ENCODE measurements at regions not wholly inside any gene's neighbourhood (a gene's known extent, or its start where the extent isn't known, plus 50 kb on each side); places are given as distances from the start of the nearest gene placed in this dataset.

- no peaks in the 10 kb centered on the region for H3K9me3 ChIP-seq (ENCODE audit: insufficient read depth, low read depth, low read length)
- H3K27ac ChIP-seq (ENCODE audit: low read depth, low read length), result no peak overlapping the region
- peaks cover 15% of the 10 kb centered on the region for H3K27me3 ChIP-seq (ENCODE audit: insufficient read depth, low read length)
- H3K4me3 ChIP-seq (ENCODE audit: low read length), result no peak overlapping the region
- H3K36me3 ChIP-seq (ENCODE audit: insufficient read depth, low read length), result no peaks in the 10 kb centered on the region
- H3K4me1 ChIP-seq (ENCODE audit: insufficient read depth, low read length), result no peaks in the 10 kb centered on the region
- H3K9ac ChIP-seq (ENCODE audit: low read depth, low read length), result no peak overlapping the region
- WGBS, result 71% methylated on average over 10 of the region's 12 CpGs
These were observed 154.9 kb downstream of the ASCL4 start for GRCh38 chr12:107929436-107929835.

GRCh38 chr12:107931761-107932160, 157.3 kb downstream of the ASCL4 start:
- no peak overlapping the region for H3K4me3 ChIP-seq (ENCODE audit: low read length)
- no peaks in the 10 kb centered on the region for H3K4me1 ChIP-seq (ENCODE audit: insufficient read depth, low read length)
- 93% methylated on average over 5 of the region's 5 CpGs for WGBS
- H3K9ac ChIP-seq (ENCODE audit: low read depth, low read length), result no peak overlapping the region
- H3K9me3 ChIP-seq (ENCODE audit: insufficient read depth, low read depth, low read length), result no peaks in the 10 kb centered on the region
- no peak overlapping the region for H3K27ac ChIP-seq (ENCODE audit: low read depth, low read length)
- H3K27me3 ChIP-seq (ENCODE audit: insufficient read depth, low read length), result peaks cover 15% of the 10 kb centered on the region
- H3K36me3 ChIP-seq (ENCODE audit: insufficient read depth, low read length), result no peaks in the 10 kb centered on the region

DNA sequence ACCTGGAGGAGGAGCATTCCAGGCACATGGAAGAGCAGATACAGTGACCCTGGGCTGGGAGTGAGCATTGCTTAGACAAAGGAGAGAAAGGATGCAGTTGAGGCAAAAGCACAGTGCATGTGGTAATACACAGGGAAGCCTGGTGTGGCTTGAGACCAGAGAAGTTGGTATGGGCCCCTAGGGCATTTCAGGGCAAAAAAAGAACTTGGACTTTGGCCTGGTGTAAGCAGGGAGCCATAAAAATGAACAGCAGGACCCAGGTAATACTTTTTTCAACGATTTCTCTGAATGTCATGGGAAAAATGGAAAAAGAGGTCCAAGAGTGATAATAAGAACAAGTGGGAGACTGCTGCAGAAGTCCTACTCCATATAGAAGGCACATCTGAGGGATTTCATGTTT, 163.9 kb downstream of the ASCL4 start:
- Histone ChIP-seq H3K9me3 (ENCODE audit: insufficient read depth, low read depth, low read length) (0 out of 2 replicates have a peak, but pooled peaks cover 4% of the 10 kb centered on the region), H3K27ac (ENCODE audit: low read depth, low read length) (no peak overlapping the region), H3K4me1 (ENCODE audit: insufficient read depth, low read length) (peaks cover 4% of the 10 kb centered on the region; the same call in 1 of the 2 replicates), H3K4me3 (ENCODE audit: low read length) (no peak overlapping the region), H3K36me3 (ENCODE audit: insufficient read depth, low read length) (no peaks in the 10 kb centered on the region), H3K27me3 (ENCODE audit: insufficient read depth, low read length) (no peaks in the 10 kb centered on the region; the same call in 1 of the 2 replicates), H3K9ac (ENCODE audit: low read depth, low read length) (no peak overlapping the region)
- WGBS, result 85% methylated on average over 1 of the region's 1 CpG

DNA sequence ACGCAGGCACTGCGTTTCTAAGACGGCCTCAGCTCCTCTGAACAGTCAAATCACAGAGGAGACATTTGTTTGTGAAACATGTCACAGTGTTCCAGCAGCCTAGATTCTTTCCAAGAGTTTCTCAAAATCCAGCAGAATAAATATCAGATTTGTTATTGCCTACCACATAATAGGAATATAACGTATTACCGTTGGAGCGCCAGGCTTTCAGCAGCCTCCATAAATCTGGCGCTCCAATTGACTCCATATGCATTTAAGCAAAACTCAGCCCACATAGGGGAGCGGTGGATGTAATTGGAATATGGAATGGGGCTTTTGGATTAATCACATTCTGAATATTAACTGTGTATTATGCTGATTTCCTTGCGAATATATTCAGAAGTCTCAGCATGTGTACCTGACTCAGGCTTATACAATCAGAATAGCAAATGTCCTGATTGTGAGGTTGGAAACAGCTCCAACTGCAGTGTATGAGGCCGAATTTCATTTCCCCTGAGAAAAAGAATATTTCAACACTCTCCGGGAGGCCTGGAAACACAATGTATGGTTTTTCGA, 174.0 kb downstream of the ASCL4 start:
- no peak overlapping the region for H3K27ac ChIP-seq (ENCODE audit: low read depth, low read length)
- H3K9ac ChIP-seq (ENCODE audit: low read depth, low read length), result no peak overlapping the region
- H3K4me1 ChIP-seq (ENCODE audit: insufficient read depth, low read length), result no peaks in the 10 kb centered on the region
- no peak overlapping the region for H3K4me3 ChIP-seq (ENCODE audit: low read length)
- H3K27me3 ChIP-seq (ENCODE audit: insufficient read depth, low read length), result no peaks in the 10 kb centered on the region; the same call in 1 of the 2 replicates
- H3K9me3 ChIP-seq (ENCODE audit: insufficient read depth, low read depth, low read length), result no peaks in the 10 kb centered on the region
- H3K36me3 ChIP-seq (ENCODE audit: insufficient read depth, low read length), result no peaks in the 10 kb centered on the region
- 89% methylated on average over 11 of the region's 12 CpGs for WGBS

DNA sequence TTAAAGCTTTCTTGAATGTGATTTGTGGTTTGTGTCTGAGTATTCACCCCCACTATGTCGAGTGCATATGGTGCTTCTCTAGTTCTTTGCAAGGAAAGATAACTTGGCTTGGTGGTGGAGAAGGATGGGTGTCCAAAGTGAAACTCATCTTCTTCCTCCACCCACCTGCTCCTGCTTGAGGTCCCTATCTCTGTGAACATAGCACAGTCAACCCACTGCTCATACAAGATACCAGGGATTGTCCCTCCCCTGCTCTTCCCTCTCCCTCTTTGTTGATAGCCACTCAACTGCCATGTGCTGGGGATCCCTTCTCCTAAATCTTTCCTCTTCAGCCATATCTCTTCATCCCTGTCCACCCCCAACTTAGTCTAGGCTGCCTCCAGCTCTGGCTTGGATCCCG, 176.5 kb downstream of the ASCL4 start:
- no peaks in the 10 kb centered on the region for H3K36me3 ChIP-seq (ENCODE audit: insufficient read depth, low read length)
- H3K4me1 ChIP-seq (ENCODE audit: insufficient read depth, low read length), result no peaks in the 10 kb centered on the region
- no peak overlapping the region for H3K9ac ChIP-seq (ENCODE audit: low read depth, low read length)
- H3K27me3 ChIP-seq (ENCODE audit: insufficient read depth, low read length), result no peaks in the 10 kb centered on the region; the same call in 1 of the 2 replicates
- 76% methylated on average over 2 of the region's 2 CpGs for whole genome bisulfite sequencing
- H3K27ac ChIP-seq (ENCODE audit: low read depth, low read length), result no peak overlapping the region
- H3K4me3 ChIP-seq (ENCODE audit: low read length), result no peak overlapping the region
- H3K9me3 ChIP-seq (ENCODE audit: insufficient read depth, low read depth, low read length), result no peaks in the 10 kb centered on the region

DNA sequence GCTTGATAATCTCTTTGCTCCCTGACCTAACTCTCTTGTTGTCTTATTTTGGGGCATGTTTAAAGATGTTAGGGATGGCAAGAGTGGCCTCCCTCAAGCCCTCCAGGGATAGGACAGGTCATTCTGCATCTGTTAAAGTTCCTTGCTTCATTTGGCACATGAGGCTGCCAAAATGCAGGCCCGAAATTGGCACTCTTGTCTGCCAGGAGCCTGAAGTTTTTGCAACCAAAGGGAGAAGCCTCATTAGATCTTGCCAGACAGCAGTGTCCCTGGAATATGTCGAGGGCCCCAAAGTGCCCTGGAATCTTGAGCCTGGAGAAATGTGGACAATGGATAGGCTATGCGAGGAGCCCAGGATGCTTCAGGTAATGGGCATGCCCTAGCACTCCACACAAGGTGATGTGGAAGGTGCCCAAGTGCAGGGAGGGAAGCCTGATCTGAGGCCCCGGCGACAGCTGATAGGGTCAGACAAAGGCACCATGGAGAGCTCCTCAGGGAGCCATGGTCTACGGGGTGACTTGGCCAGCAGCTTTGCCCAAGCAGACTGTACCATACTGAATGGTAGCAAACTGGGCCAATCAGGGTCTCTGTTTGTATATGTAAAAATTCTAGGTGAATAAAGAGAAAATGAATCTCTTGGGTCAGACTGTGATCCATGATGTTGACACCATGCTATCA, 173.0 kb upstream of the WSCD2 start:
- Histone ChIP-seq H3K9me3 (ENCODE audit: insufficient read depth, low read depth, low read length) (no peaks in the 10 kb centered on the region), H3K27me3 (ENCODE audit: insufficient read depth, low read length) (peaks cover 4% of the 10 kb centered on the region; the same call in 1 of the 2 replicates), H3K4me1 (ENCODE audit: insufficient read depth, low read length) (no peaks in the 10 kb centered on the region), H3K36me3 (ENCODE audit: insufficient read depth, low read length) (no peaks in the 10 kb centered on the region), H3K4me3 (ENCODE audit: low read length) (no peak overlapping the region), H3K9ac (ENCODE audit: low read depth, low read length) (no peak overlapping the region), H3K27ac (ENCODE audit: low read depth, low read length) (no peak overlapping the region)
- WGBS, result 70% methylated on average over 6 of the region's 6 CpGs

GRCh38 chr12:107957459-107957858, 171.6 kb upstream of the WSCD2 start:
- H3K4me3 ChIP-seq (ENCODE audit: low read length), result no peak overlapping the region
- H3K36me3 ChIP-seq (ENCODE audit: insufficient read depth, low read length), result no peaks in the 10 kb centered on the region
- H3K9me3 ChIP-seq (ENCODE audit: insufficient read depth, low read depth, low read length), result no peaks in the 10 kb centered on the region
- peaks cover 4% of the 10 kb centered on the region; the same call in 1 of the 2 replicates for H3K27me3 ChIP-seq (ENCODE audit: insufficient read depth, low read length)
- no peak overlapping the region for H3K9ac ChIP-seq (ENCODE audit: low read depth, low read length)
- H3K27ac ChIP-seq (ENCODE audit: low read depth, low read length), result no peak overlapping the region
- H3K4me1 ChIP-seq (ENCODE audit: insufficient read depth, low read length), result no peaks in the 10 kb centered on the region

GRCh38 chr12:107963635-107964034, 165.5 kb upstream of the WSCD2 start:
- WGBS, result 78% methylated on average over 6 of the region's 6 CpGs
- H3K4me1 ChIP-seq (ENCODE audit: insufficient read depth, low read length), result no peaks in the 10 kb centered on the region
- H3K4me3 ChIP-seq (ENCODE audit: low read length), result no peak overlapping the region
- H3K27ac ChIP-seq (ENCODE audit: low read depth, low read length), result no peak overlapping the region
- H3K9ac ChIP-seq (ENCODE audit: low read depth, low read length), result no peak overlapping the region
- no peaks in the 10 kb centered on the region for H3K9me3 ChIP-seq (ENCODE audit: insufficient read depth, low read depth, low read length)
- peaks cover 4% of the 10 kb centered on the region; the same call in 1 of the 2 replicates for H3K27me3 ChIP-seq (ENCODE audit: insufficient read depth, low read length)
- no peaks in the 10 kb centered on the region for H3K36me3 ChIP-seq (ENCODE audit: insufficient read depth, low read length)

- no peaks in the 10 kb centered on the region for H3K27me3 ChIP-seq (ENCODE audit: insufficient read depth, low read length)
- no peaks in the 10 kb centered on the region for H3K4me1 ChIP-seq (ENCODE audit: insufficient read depth, low read length)
- 86% methylated on average over 4 of the region's 4 CpGs for WGBS
These were observed 161.9 kb upstream of the WSCD2 start for GRCh38 chr12:107967170-107967569.

DNA sequence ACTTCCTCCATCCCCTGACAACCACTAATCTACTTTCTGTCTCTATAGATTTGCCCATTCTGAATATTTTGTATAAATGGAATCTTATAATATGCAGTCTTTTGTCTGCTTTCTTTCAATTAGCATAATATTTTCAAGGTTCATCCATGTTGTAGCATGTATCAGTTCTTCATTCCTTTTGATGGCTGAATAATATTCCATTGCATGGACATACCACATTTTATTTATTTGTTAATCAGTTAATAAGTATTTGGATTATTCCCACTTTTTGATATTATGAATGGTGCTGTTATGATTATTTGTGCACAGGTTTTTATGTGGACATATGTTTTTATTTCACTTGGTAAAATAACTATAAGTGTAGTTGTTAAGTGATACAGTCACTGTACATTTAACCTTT, 155.1 kb upstream of the WSCD2 start:
- no peaks in the 10 kb centered on the region for H3K4me1 ChIP-seq (ENCODE audit: insufficient read depth, low read length)
- H3K4me3 ChIP-seq (ENCODE audit: low read length), result no peak overlapping the region
- H3K36me3 ChIP-seq (ENCODE audit: insufficient read depth, low read length), result no peaks in the 10 kb centered on the region
- peaks cover 8% of the 10 kb centered on the region for H3K9me3 ChIP-seq (ENCODE audit: insufficient read depth, low read depth, low read length)
- no peaks in the 10 kb centered on the region for H3K27me3 ChIP-seq (ENCODE audit: insufficient read depth, low read length)
- no peak overlapping the region for H3K9ac ChIP-seq (ENCODE audit: low read depth, low read length)
- H3K27ac ChIP-seq (ENCODE audit: low read depth, low read length), result no peak overlapping the region

More at GRCh38 chr12:107967170-107967569, 161.9 kb upstream of the WSCD2 start:
- H3K27ac ChIP-seq (ENCODE audit: low read depth, low read length), result no peak overlapping the region
- H3K4me3 ChIP-seq (ENCODE audit: low read length), result no peak overlapping the region
- no peaks in the 10 kb centered on the region for H3K36me3 ChIP-seq (ENCODE audit: insufficient read depth, low read length)
- no peaks in the 10 kb centered on the region for H3K9me3 ChIP-seq (ENCODE audit: insufficient read depth, low read depth, low read length)
- H3K9ac ChIP-seq (ENCODE audit: low read depth, low read length), result no peak overlapping the region

DNA sequence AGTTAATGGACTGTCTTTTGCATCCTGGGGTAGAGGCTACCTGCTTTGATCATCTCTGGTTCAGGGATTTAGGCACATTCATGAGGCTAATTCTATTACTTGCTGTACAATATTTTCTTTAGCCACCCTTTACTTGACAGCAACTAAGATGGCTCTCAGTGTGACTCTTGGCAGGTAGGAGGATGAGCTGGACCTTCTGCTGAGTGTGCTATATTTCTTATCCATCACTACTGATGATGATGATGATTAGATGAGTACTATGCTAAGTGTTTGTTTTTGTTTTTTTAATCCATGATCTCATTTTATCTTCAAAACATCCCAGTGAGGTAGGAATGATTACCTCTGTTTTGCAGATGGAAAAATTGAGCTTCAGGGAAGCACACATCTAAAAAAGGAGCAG, 152.8 kb upstream of the WSCD2 start:
- H3K9ac ChIP-seq (ENCODE audit: low read depth, low read length), result no peak overlapping the region
- H3K36me3 ChIP-seq (ENCODE audit: insufficient read depth, low read length), result no peaks in the 10 kb centered on the region
- H3K4me1 ChIP-seq (ENCODE audit: insufficient read depth, low read length), result no peaks in the 10 kb centered on the region
- peaks cover 6% of the 10 kb centered on the region; the same call in 1 of the 2 replicates for H3K27me3 ChIP-seq (ENCODE audit: insufficient read depth, low read length)
- H3K27ac ChIP-seq (ENCODE audit: low read depth, low read length), result no peak overlapping the region
- H3K4me3 ChIP-seq (ENCODE audit: low read length), result no peak overlapping the region
- H3K9me3 ChIP-seq (ENCODE audit: insufficient read depth, low read depth, low read length), result peaks cover 8% of the 10 kb centered on the region

Measured in HUES64 (cell line).